Astrocyte (in vitro differentiated cells and primary cell): ENCODE measurements at regions not wholly inside any gene's neighbourhood (a gene's known extent, or its start where the extent isn't known, plus 50 kb on each side); places are given as distances from the start of the nearest gene placed in this dataset.
"Not testable (repeated sequence)": the region's sequence is repeated elsewhere in the genome, so short reads cannot be mapped to it uniquely, and the experiment has no call there.

ENCODE experiments used
- DNase-seq: peaks from one replicate; pipeline ENCODE4 v3.0.0-alpha.2; 2010; ENCODE audit warnings: low read depth
- FAIRE-seq: peaks from 2 replicates; lab custom pipeline; 2011; peaks lifted over from hg19 to GRCh38; lab: Jason Lieb, UNC
- H2AFZ ChIP-seq: 2 replicates; pipeline ENCODE4 v1.6.0; 2012; ENCODE audit warnings: low read depth, low read length, inconsistent platforms
- H3K27ac ChIP-seq: 2 replicates; pipeline ENCODE4 v1.5.1; 2011; ENCODE audit warnings: low read depth, low read length, inconsistent platforms
- H3K27me3 ChIP-seq: 2 replicates; pipeline ENCODE4 v1.6.0; 2011; ENCODE audit warnings: low read length, inconsistent platforms; ENCODE audit not compliant: insufficient read depth
- H3K36me3 ChIP-seq: 2 replicates; pipeline ENCODE4 v1.5.1; 2011; ENCODE audit warnings: low read length, inconsistent platforms; ENCODE audit not compliant: insufficient read depth
- H3K4me1 ChIP-seq: 2 replicates; pipeline ENCODE4 v1.5.1; 2011; ENCODE audit warnings: low read length, inconsistent platforms; ENCODE audit not compliant: insufficient read depth
- H3K4me2 ChIP-seq: 2 replicates; pipeline ENCODE4 v1.6.0; 2012; ENCODE audit warnings: low read length, inconsistent platforms
- H3K4me3 ChIP-seq: 2 replicates; pipeline ENCODE4 v1.5.1; 2011; ENCODE audit warnings: low read depth, mild to moderate bottlenecking, low read length, inconsistent platforms; ENCODE audit not compliant: insufficient read depth
- H3K79me2 ChIP-seq: 2 replicates; pipeline ENCODE4 v1.6.0; 2012; ENCODE audit warnings: mild to moderate bottlenecking, low read length, inconsistent platforms; ENCODE audit not compliant: insufficient read depth
- H3K9ac ChIP-seq: 2 replicates; pipeline ENCODE4 v1.6.0; 2012; ENCODE audit warnings: mild to moderate bottlenecking, low read length, inconsistent platforms
- H3K9me3 ChIP-seq: 2 replicates; pipeline ENCODE4 v1.5.1; 2012; ENCODE audit warnings: low read depth, mild to moderate bottlenecking, low read length, inconsistent platforms; ENCODE audit not compliant: insufficient read depth
- H4K20me1 ChIP-seq: 2 replicates; pipeline ENCODE4 v1.6.0; 2012; ENCODE audit warnings: low read length, inconsistent platforms; ENCODE audit not compliant: insufficient read depth
- H3K27ac Mint-ChIP-seq: one replicate; pipeline ENCODE4 v1.8.0; 2021; ENCODE audit warnings: mild to moderate bottlenecking, mixed read lengths; ENCODE audit not compliant: unreplicated experiment
- H3K27me3 Mint-ChIP-seq: one replicate; pipeline ENCODE4 v1.8.0; 2021; ENCODE audit warnings: low read depth, mixed read lengths; ENCODE audit not compliant: unreplicated experiment
- H3K36me3 Mint-ChIP-seq: one replicate; pipeline ENCODE4 v1.8.0; 2021; ENCODE audit warnings: low read depth, mixed read lengths; ENCODE audit not compliant: unreplicated experiment
- H3K4me1 Mint-ChIP-seq: one replicate; pipeline ENCODE4 v1.8.0; 2021; ENCODE audit warnings: low read depth, mixed read lengths; ENCODE audit not compliant: unreplicated experiment
- H3K4me3 Mint-ChIP-seq: one replicate; pipeline ENCODE4 v1.8.0; 2021; ENCODE audit warnings: mild to moderate bottlenecking, moderate library complexity, mixed read lengths; ENCODE audit not compliant: unreplicated experiment
- H3K9me3 Mint-ChIP-seq: one replicate; pipeline ENCODE4 v1.8.0; 2021; ENCODE audit warnings: mild to moderate bottlenecking, mixed read lengths; ENCODE audit not compliant: unreplicated experiment
- EZH2 ChIP-seq: IDR thresholded peaks from 2 replicates; pipeline ENCODE4 v1.6.1; 2012; ENCODE audit warnings: mild to moderate bottlenecking, low read length, inconsistent platforms; ENCODE audit not compliant: insufficient read depth
- TF ChIP-seq, protein P1 (sequence below): IDR thresholded peaks from 2 replicates; pipeline ENCODE4 v1.5.1; 2011; ENCODE audit warnings: low read depth, mild to moderate bottlenecking, inconsistent platforms, low read length, moderate library complexity; ENCODE audit not compliant: insufficient read depth

GRCh38 chr2:19617257-19617848 is 258.9 kb upstream of the OSR1 start:
- H3K36me3 Mint-ChIP-seq, result no peaks in the 10 kb centered on the region
- no peaks in the 10 kb centered on the region for H3K4me1 Mint-ChIP-seq
- Histone ChIP-seq H4K20me1 (no peaks in the 10 kb centered on the region), H3K79me2 (no peaks in the 10 kb centered on the region), H3K27ac (no peak overlapping the region), H3K9me3 (no peaks in the 10 kb centered on the region), H3K4me2 (no peak overlapping the region), H3K9ac (no peak overlapping the region), H3K4me1 (peaks cover under 1% of the 10 kb centered on the region), H2AFZ (no peak overlapping the region), H3K27me3 (no peaks in the 10 kb centered on the region), H3K4me3 (no peak overlapping the region), H3K36me3 (no peaks in the 10 kb centered on the region)
- no peaks in the 10 kb centered on the region for H3K27me3 Mint-ChIP-seq
- FAIRE-seq, result no peak
- no peak for DNase-seq
- no peak overlapping the region for H3K27ac Mint-ChIP-seq
- peaks cover 30% of the 10 kb centered on the region for H3K9me3 Mint-ChIP-seq
- H3K4me3 Mint-ChIP-seq, result no peak overlapping the region
- no peak for TF ChIP-seq EZH2
- TF ChIP-seq, protein P1, sequence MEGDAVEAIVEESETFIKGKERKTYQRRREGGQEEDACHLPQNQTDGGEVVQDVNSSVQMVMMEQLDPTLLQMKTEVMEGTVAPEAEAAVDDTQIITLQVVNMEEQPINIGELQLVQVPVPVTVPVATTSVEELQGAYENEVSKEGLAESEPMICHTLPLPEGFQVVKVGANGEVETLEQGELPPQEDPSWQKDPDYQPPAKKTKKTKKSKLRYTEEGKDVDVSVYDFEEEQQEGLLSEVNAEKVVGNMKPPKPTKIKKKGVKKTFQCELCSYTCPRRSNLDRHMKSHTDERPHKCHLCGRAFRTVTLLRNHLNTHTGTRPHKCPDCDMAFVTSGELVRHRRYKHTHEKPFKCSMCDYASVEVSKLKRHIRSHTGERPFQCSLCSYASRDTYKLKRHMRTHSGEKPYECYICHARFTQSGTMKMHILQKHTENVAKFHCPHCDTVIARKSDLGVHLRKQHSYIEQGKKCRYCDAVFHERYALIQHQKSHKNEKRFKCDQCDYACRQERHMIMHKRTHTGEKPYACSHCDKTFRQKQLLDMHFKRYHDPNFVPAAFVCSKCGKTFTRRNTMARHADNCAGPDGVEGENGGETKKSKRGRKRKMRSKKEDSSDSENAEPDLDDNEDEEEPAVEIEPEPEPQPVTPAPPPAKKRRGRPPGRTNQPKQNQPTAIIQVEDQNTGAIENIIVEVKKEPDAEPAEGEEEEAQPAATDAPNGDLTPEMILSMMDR, result no peak

GRCh38 chr2:19615402-19615801 is 257.0 kb upstream of the OSR1 start:
- H3K4me3 Mint-ChIP-seq, H3K79me2 ChIP-seq, H3K27me3 ChIP-seq, H4K20me1 ChIP-seq, H2AFZ ChIP-seq, H3K9ac ChIP-seq, H3K9me3 ChIP-seq, FAIRE-seq, DNase-seq, H3K4me3 ChIP-seq, H3K36me3 Mint-ChIP-seq, H3K27ac ChIP-seq, H3K36me3 ChIP-seq, H3K4me2 ChIP-seq, H3K27me3 Mint-ChIP-seq, H3K27ac Mint-ChIP-seq: not testable (repeated sequence)
- H3K9me3 Mint-ChIP-seq, result peaks cover 33% of the 10 kb centered on the region
- peaks cover 10% of the 10 kb centered on the region for H3K4me1 Mint-ChIP-seq
- peaks cover 11% of the 10 kb centered on the region for H3K4me1 ChIP-seq

- Histone ChIP-seq H3K9me3 (no peaks in the 10 kb centered on the region), H3K4me1 (peaks cover 14% of the 10 kb centered on the region), H3K36me3 (no peaks in the 10 kb centered on the region), H4K20me1 (no peaks in the 10 kb centered on the region), H3K27ac (no peak overlapping the region), H2AFZ (no peak overlapping the region), H3K9ac (no peak overlapping the region), H3K4me2 (no peak overlapping the region), H3K79me2 (no peaks in the 10 kb centered on the region), H3K27me3 (no peaks in the 10 kb centered on the region), H3K4me3 (no peak overlapping the region)
- peaks cover 2% of the 10 kb centered on the region for H3K27me3 Mint-ChIP-seq
- no peak overlapping the region for H3K27ac Mint-ChIP-seq
- H3K4me1 Mint-ChIP-seq, result peaks cover 12% of the 10 kb centered on the region
- peak; percentile 75 for DNase-seq
- H3K4me3 Mint-ChIP-seq, result no peak overlapping the region
- FAIRE-seq, result no peak
- no peaks in the 10 kb centered on the region for H3K36me3 Mint-ChIP-seq
- no peak for TF ChIP-seq EZH2
- TF ChIP-seq, protein P1, result no peak
- peaks cover 31% of the 10 kb centered on the region for H3K9me3 Mint-ChIP-seq
Measured at GRCh38 chr2:19614066-19614465, 255.6 kb upstream of the OSR1 start.
